Keratinocyte (primary cell): ENCODE measurements at regions not wholly inside any gene's neighbourhood (a gene's known extent, or its start where the extent isn't known, plus 50 kb on each side); places are given as distances from the start of the nearest gene placed in this dataset.

ENCODE experiments used
- DNase-seq: peaks from one replicate; pipeline ENCODE4 v3.0.0-alpha.2; 2011; ENCODE audit warnings: low read depth, missing footprints, low spot score
- FAIRE-seq: peaks from 2 replicates; lab custom pipeline; 2011; peaks lifted over from hg19 to GRCh38; lab: Jason Lieb, UNC
- H2AFZ ChIP-seq: 2 replicates; pipeline ENCODE4 v1.6.0; 2012; ENCODE audit warnings: low read length, control low read depth, inconsistent platforms; ENCODE audit not compliant: control insufficient read depth
- H3K27ac ChIP-seq: 2 replicates; pipeline ENCODE4 v1.5.1; 2011; ENCODE audit warnings: low read length; ENCODE audit not compliant: control insufficient read depth, insufficient read depth
- H3K27me3 ChIP-seq: 3 replicates; pipeline ENCODE4 v1.6.0; 2011; ENCODE audit warnings: low read length; ENCODE audit not compliant: control insufficient read depth, insufficient read depth; ENCODE audit errors: extremely low read depth
- H3K36me3 ChIP-seq, 2 experiments: 2 replicates in 1 of 2; 3 replicates in 1 of 2; pipeline ENCODE4 v1.5.1; 2011; ENCODE audit warnings: low read length in 2 of 2, mild to moderate bottlenecking in 1 of 2; ENCODE audit not compliant: control insufficient read depth in 2 of 2, insufficient read depth in 2 of 2; ENCODE audit errors: extremely low read depth in 1 of 2
- H3K4me1 ChIP-seq: 3 replicates; pipeline ENCODE4 v1.5.1; 2011; ENCODE audit warnings: low read length; ENCODE audit not compliant: control insufficient read depth, insufficient read depth; ENCODE audit errors: extremely low read depth
- H3K4me2 ChIP-seq: 3 replicates; pipeline ENCODE4 v1.6.0; 2011; ENCODE audit warnings: low read depth, low read length; ENCODE audit not compliant: control insufficient read depth, insufficient read depth; ENCODE audit errors: extremely low read depth
- H3K4me3 ChIP-seq, 3 experiments: fragments of 200-600 bp in 1 of 3; sonication (generic) in 1 of 3; 2 replicates in 2 of 3; 3 replicates in 1 of 3; pipeline ENCODE4 v1.5.1; 2011 to 2016; ENCODE audit warnings: low read length in 3 of 3, mild to moderate bottlenecking in 3 of 3, control low read depth in 2 of 3, inconsistent platforms in 1 of 3, low read depth in 1 of 3, mixed read lengths in 1 of 3, mixed run types in 1 of 3, moderate library complexity in 1 of 3; ENCODE audit not compliant: control insufficient read depth in 2 of 3, insufficient read depth in 2 of 3; ENCODE audit errors: extremely low read depth in 1 of 3
- H3K79me2 ChIP-seq: 2 replicates; pipeline ENCODE4 v1.6.0; 2012; ENCODE audit warnings: low read length; ENCODE audit not compliant: control insufficient read depth, insufficient read depth
- H3K9ac ChIP-seq: 3 replicates; pipeline ENCODE4 v1.6.0; 2011; ENCODE audit warnings: low read length; ENCODE audit not compliant: control insufficient read depth, insufficient read depth; ENCODE audit errors: extremely low read depth
- H3K9me1 ChIP-seq: 3 replicates; pipeline ENCODE4 v1.6.0; 2011; ENCODE audit warnings: low read length; ENCODE audit not compliant: control insufficient read depth, insufficient read depth; ENCODE audit errors: extremely low read depth
- H3K9me3 ChIP-seq: 2 replicates; pipeline ENCODE4 v1.5.1; 2012; ENCODE audit warnings: low read depth, low read length; ENCODE audit not compliant: control insufficient read depth
- H4K20me1 ChIP-seq: 3 replicates; pipeline ENCODE4 v1.6.0; 2011; ENCODE audit warnings: low read length; ENCODE audit not compliant: control insufficient read depth, insufficient read depth; ENCODE audit errors: extremely low read depth
- EZH2 ChIP-seq: IDR thresholded peaks from one replicate; pipeline ENCODE4 v1.6.1; 2012; ENCODE audit warnings: inconsistent platforms, mild to moderate bottlenecking, low read length, moderate library complexity
- dilution Hi-C: fragments of 300-500 bp; cut with MboI; formaldehyde crosslinking; loops from one replicate; pipeline ENCODE4 v1.7.0; 2020; ENCODE audit warnings: low sequenced_read_pairs; ENCODE audit not compliant: extremely low pct_ligation_motif_present
- TF ChIP-seq, protein P1 (sequence below), 3 experiments: IDR thresholded peaks in 1 of 3; conservative IDR thresholded peaks in 1 of 3; optimal IDR thresholded peaks in 1 of 3; 2 replicates in 2 of 3; 3 replicates in 1 of 3; pipeline versions ENCODE3 to v1.5.1; 2011; ENCODE audit warnings: low read length in 3 of 3, mild to moderate bottlenecking in 3 of 3, moderate library complexity in 2 of 3, control low read depth in 1 of 3, inconsistent platforms in 1 of 3; ENCODE audit not compliant: insufficient read depth in 2 of 3; ENCODE audit errors: extremely low read depth in 1 of 3

GRCh38 chr4:161252520-161253141, 911.2 kb downstream of the FSTL5 start:
- FAIRE-seq, result no peak
- dilution Hi-C loops, result no loop called here

GRCh38 chr4:161249779-161250440, 913.9 kb downstream of the FSTL5 start:
- H4K20me1 ChIP-seq, result no peaks in the 10 kb centered on the region
- H3K9ac ChIP-seq, result no peak overlapping the region
- no peaks in the 10 kb centered on the region for H3K9me1 ChIP-seq
- no peaks in the 10 kb centered on the region for H3K36me3 ChIP-seq
- no peak overlapping the region for H3K4me3 ChIP-seq
- dilution Hi-C loops, result no loop called here
- H3K79me2 ChIP-seq, result no peaks in the 10 kb centered on the region
- no peak for FAIRE-seq
- no peaks in the 10 kb centered on the region for H3K27me3 ChIP-seq
- no peak overlapping the region for H3K4me2 ChIP-seq
- H2AFZ ChIP-seq, result no peak overlapping the region
- DNase-seq, result no peak
- H3K4me1 ChIP-seq, result no peaks in the 10 kb centered on the region
- no peak overlapping the region for H3K27ac ChIP-seq
- peaks cover 4% of the 10 kb centered on the region for H3K9me3 ChIP-seq
- TF ChIP-seq EZH2, result no peak
- TF ChIP-seq, protein P1, sequence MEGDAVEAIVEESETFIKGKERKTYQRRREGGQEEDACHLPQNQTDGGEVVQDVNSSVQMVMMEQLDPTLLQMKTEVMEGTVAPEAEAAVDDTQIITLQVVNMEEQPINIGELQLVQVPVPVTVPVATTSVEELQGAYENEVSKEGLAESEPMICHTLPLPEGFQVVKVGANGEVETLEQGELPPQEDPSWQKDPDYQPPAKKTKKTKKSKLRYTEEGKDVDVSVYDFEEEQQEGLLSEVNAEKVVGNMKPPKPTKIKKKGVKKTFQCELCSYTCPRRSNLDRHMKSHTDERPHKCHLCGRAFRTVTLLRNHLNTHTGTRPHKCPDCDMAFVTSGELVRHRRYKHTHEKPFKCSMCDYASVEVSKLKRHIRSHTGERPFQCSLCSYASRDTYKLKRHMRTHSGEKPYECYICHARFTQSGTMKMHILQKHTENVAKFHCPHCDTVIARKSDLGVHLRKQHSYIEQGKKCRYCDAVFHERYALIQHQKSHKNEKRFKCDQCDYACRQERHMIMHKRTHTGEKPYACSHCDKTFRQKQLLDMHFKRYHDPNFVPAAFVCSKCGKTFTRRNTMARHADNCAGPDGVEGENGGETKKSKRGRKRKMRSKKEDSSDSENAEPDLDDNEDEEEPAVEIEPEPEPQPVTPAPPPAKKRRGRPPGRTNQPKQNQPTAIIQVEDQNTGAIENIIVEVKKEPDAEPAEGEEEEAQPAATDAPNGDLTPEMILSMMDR (optimal IDR thresholded peaks at IDR 0.05 in 1 of 3, IDR thresholded peaks at IDR 0.05 in 1 of 3, conservative IDR thresholded peaks at IDR 0.05 in 1 of 3; ENCODE audit: extremely low read depth in 1 of 3, insufficient read depth in 2 of 3, low read length in 3 of 3), result no peak

More at GRCh38 chr4:161252520-161253141, 911.2 kb downstream of the FSTL5 start:
- H2AFZ ChIP-seq, result no peak overlapping the region
- H3K4me1 ChIP-seq, result no peaks in the 10 kb centered on the region
- no peaks in the 10 kb centered on the region for H3K9me1 ChIP-seq
- TF ChIP-seq, protein P1 (optimal IDR thresholded peaks at IDR 0.05 in 1 of 3, IDR thresholded peaks at IDR 0.05 in 1 of 3, conservative IDR thresholded peaks at IDR 0.05 in 1 of 3; ENCODE audit: extremely low read depth in 1 of 3, insufficient read depth in 2 of 3, low read length in 3 of 3), result peak in 2 of 3 experiments; percentile 40 to 66
- no peak for TF ChIP-seq EZH2
- no peak overlapping the region for H3K9ac ChIP-seq
- no peak overlapping the region for H3K4me2 ChIP-seq
- no peak for DNase-seq
- H3K36me3 ChIP-seq, result no peaks in the 10 kb centered on the region
- H3K4me3 ChIP-seq, result no peak overlapping the region
- H3K79me2 ChIP-seq, result no peaks in the 10 kb centered on the region
- H4K20me1 ChIP-seq, result no peaks in the 10 kb centered on the region
- peaks cover 4% of the 10 kb centered on the region for H3K9me3 ChIP-seq
- H3K27ac ChIP-seq, result no peak overlapping the region
- H3K27me3 ChIP-seq, result no peaks in the 10 kb centered on the region
